Large intestine (tissue), 3 donors: ENCODE measurements at regions not wholly inside any gene's neighbourhood (a gene's known extent, or its start where the extent isn't known, plus 50 kb on each side); places are given as distances from the start of the nearest gene placed in this dataset.
"Not testable (repeated sequence)": the region's sequence is repeated elsewhere in the genome, so short reads cannot be mapped to it uniquely, and the experiment has no call there.

Experiments
- DNase-seq, 2 donors: peaks; one replicate each; pipeline versions ENCODE4 v3.0.0 to v3.0.0-alpha.2; 2013
- H3K27ac ChIP-seq: one replicate; pipeline ENCODE4 v1.5.1; 2013; ENCODE audit warnings: low read length
- H3K27me3 ChIP-seq: 2 replicates; pipeline ENCODE4 v1.6.1; 2013; ENCODE audit warnings: low read length; ENCODE audit not compliant: control insufficient read depth, insufficient read depth
- H3K36me3 ChIP-seq: 2 replicates; pipeline ENCODE4 v1.6.1; 2013; ENCODE audit warnings: low read length; ENCODE audit not compliant: control insufficient read depth, insufficient read depth
- H3K4me1 ChIP-seq: one replicate; pipeline ENCODE4 v1.6.1; 2013; ENCODE audit warnings: low read length; ENCODE audit not compliant: control insufficient read depth, insufficient read depth
- H3K4me3 ChIP-seq: one replicate; pipeline ENCODE4 v1.5.1; 2013; ENCODE audit warnings: low read length
- H3K9me3 ChIP-seq: one replicate; pipeline ENCODE4 v1.6.1; 2013; ENCODE audit warnings: mild to moderate bottlenecking, low read depth, low read length, moderate library complexity; ENCODE audit not compliant: control insufficient read depth
- WGBS: methylation state at CpG from one replicate; pipeline ENCODE4 v1.1.5; 2013; ENCODE audit warnings: low lambda C conversion rate; ENCODE audit not compliant: insufficient coverage; 5-methylcytosine and 5-hydroxymethylcytosine counted together

DNA sequence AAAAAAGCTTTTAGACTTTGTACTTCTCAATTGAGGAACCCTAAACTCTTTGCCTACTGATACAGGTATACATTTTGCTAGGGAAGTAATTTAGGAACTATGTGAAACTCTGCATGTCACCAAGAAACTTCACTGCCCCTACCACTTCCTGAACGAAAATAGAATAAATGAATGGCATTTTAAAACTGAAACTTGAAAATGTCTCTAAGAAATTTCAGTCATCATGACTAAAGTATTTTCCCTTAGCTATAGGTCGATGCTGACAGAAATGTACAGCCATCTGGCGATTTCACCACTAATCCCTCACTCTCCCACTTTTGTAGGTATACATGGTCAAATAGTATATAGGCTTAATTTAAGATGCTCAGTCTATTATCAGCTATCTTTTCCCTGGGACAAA lies 194.9 kb upstream of the SYT10 start:
- H3K27me3 ChIP-seq, result no peaks in the 10 kb centered on the region
- DNase-seq, result no peak
- WGBS, result no CpG with 5 or more reads among the region's 3 CpGs
- H3K4me1 ChIP-seq, result no peaks in the 10 kb centered on the region
- no peak overlapping the region for H3K4me3 ChIP-seq
- H3K36me3 ChIP-seq, result no peaks in the 10 kb centered on the region
- no peaks in the 10 kb centered on the region for H3K9me3 ChIP-seq
- no peak overlapping the region for H3K27ac ChIP-seq

DNA sequence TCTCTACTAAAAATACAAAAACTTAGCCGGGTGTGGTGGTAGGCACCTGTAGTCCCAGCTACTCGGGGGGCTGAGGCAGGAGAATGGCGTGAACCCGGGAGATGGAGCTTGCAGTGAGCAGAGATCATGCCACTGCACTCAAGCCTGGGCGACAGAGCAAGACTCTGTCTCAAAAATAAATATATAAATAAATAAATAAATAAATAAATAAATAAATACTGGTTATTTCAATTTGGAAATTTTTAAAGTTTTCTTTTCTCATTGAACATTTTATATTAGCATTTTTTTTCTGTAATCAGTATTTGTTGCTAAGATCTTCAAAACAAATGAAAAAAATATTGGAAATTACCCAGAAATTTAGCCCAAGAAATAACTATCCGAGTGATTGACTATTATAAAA lies 197.3 kb upstream of the SYT10 start:
- not testable (repeated sequence) for H3K9me3 ChIP-seq, H3K27me3 ChIP-seq, H3K4me1 ChIP-seq, H3K36me3 ChIP-seq, H3K4me3 ChIP-seq, H3K27ac ChIP-seq, DNase-seq
- WGBS, result no CpG with 5 or more reads among the region's 6 CpGs

DNA sequence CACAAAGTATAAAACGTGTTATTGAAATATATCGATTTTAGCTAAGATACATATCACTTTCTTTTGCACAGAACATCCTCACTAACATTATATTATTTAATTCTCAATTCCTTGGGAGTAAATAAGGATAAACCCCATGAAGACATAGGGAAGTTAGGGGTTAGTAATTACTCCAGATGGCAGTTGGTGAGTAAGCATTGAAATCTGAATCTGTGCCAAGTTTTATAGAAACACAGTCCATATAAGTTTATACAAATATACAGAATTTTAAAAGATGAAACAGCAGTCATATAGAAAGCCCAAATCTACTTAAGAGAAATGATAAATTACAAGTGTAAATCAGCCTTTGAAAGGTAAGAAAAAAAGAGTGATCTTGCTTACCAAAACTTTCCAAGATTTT lies 200.4 kb upstream of the SYT10 start:
- no peak for DNase-seq
- 92% methylated on average over 2 of the region's 2 CpGs for WGBS

DNA sequence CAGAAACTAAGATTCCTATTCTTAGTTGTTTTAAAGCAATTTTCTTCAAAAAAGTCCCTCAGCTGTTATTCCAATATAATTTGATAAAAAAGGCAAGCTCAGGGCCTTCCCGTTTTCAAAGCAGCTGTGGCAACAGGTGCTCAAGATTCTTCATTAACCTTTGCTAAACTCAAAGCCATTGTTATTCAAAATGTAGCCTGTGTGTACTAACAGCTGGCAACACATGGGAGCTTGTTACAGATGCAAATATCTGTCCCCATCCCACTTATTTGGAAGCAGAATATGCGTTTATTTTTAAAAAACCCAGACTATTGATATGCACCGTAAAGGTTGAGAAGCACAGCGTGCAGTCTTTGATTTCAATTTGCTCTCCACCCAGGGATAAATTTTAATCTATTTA lies 210.4 kb upstream of the SYT10 start:
- no peak overlapping the region for H3K27ac ChIP-seq
- H3K36me3 ChIP-seq, result no peaks in the 10 kb centered on the region
- no peaks in the 10 kb centered on the region for H3K27me3 ChIP-seq
- H3K4me1 ChIP-seq, result no peaks in the 10 kb centered on the region
- no peaks in the 10 kb centered on the region for H3K9me3 ChIP-seq
- H3K4me3 ChIP-seq, result no peak overlapping the region
- no peak for DNase-seq
- WGBS, result no CpG with 5 or more reads among the region's 4 CpGs

More for the DNA sequence above, 200.4 kb upstream of the SYT10 start:
- Histone ChIP-seq H3K27me3 (no peaks in the 10 kb centered on the region), H3K4me3 (no peak overlapping the region), H3K4me1 (no peaks in the 10 kb centered on the region), H3K9me3 (no peaks in the 10 kb centered on the region), H3K27ac (no peak overlapping the region), H3K36me3 (no peaks in the 10 kb centered on the region)

DNA sequence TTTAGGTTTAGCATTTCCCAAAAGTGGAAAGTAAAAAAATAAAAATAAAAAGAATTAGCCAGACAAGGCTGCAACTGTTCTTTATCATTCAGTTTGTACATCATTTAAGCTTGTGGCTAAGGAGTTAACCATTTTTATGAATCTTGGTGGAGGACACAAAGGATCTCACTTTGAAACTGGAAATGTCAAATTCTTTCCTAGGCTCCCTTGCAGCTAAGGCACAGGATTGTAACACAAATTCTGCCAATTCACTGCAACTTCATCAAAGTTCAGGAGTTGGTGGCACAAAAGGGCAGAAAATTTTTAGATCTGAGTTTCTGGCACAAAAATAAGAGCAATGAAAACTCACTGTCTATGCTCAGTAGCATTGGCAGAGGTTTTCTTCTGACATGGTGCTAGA lies 211.2 kb upstream of the SYT10 start:
- H3K27ac ChIP-seq, result no peak overlapping the region
- no peaks in the 10 kb centered on the region for H3K4me1 ChIP-seq
- no peaks in the 10 kb centered on the region for H3K9me3 ChIP-seq
- no peak for DNase-seq
- H3K27me3 ChIP-seq, result no peaks in the 10 kb centered on the region
- no peak overlapping the region for H3K4me3 ChIP-seq
- no peaks in the 10 kb centered on the region for H3K36me3 ChIP-seq

DNA sequence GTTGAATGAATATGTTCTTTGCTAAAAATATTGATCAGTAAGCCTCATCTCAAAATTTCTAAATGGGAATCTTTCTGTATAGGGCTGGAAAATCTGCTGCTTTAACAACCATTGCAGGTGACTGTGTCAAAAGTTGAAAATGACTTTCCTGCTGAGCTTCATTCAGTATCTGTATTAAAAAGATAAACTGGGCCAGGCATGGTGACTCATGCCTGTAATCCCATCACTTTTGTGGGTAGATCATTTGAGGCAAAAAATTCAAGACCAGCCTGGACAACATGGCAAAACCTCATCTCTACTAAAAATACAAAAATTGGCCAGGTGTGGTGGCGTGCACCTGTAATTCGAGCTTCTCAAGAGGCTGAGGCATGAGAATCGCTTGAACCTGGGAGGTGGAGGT lies 213.7 kb upstream of the SYT10 start:
- no peaks in the 10 kb centered on the region for H3K9me3 ChIP-seq
- no peak for DNase-seq
- H3K36me3 ChIP-seq, result no peaks in the 10 kb centered on the region
- no peak overlapping the region for H3K4me3 ChIP-seq
- no CpG with 5 or more reads among the region's 3 CpGs for WGBS
- no peak overlapping the region for H3K27ac ChIP-seq
- H3K27me3 ChIP-seq, result no peaks in the 10 kb centered on the region
- no peaks in the 10 kb centered on the region for H3K4me1 ChIP-seq

DNA sequence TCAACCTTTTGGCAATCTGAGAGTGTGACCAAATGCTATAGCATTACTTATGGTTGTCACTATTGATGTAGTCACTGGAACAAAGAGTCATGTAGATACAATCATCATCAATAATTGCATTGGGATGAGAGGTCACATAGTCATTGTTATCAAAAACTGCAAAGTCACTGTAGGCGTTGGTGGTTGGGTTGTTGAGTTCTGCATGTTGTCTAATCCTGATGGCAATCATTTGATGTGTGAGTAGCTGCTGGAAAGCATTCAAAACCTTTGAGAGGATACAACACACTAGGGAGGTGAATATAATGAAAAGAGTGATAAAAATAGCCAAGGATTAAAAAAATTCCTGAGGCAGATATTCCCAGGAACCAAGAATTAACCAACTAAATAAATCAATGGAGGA lies 214.7 kb upstream of the SYT10 start:
- WGBS, result no CpG with 5 or more reads among the region's 1 CpG

DNA sequence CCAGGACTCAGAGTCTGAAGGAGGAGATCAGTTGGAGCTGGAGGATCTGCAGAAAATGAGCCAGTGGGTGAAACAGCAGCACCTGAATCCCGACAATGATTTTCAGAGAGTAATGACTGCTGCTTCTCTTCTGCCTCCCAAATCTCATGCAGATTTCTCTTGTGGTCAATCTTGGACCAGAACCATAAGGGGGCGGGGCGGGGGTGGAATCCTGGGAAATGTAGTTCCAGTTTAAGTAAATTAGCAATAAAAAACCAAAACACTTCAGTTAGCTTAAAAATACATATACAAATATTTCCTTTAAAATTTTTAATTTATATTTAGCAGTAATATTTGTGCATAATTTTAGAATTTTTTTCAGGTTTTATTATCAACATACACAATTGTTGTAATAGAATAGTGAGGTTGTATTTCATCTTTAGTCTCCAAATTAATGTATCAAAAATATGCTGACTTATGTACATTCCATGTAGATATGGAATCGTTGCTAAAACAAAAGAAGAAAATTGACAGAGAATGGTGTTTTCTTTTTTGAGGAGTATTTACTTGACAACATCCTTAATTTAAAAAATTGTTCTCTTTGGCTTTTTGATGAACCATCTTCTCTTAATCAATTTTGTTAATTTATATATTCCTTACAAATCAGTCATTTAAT lies 223.5 kb upstream of the SYT10 start:
- H3K36me3 ChIP-seq, result no peaks in the 10 kb centered on the region
- H3K27me3 ChIP-seq, result no peaks in the 10 kb centered on the region
- H3K4me3 ChIP-seq, result no peak overlapping the region
- H3K27ac ChIP-seq, result no peak overlapping the region
- WGBS, result no CpG with 5 or more reads among the region's 4 CpGs
- DNase-seq, result no peak
- no peaks in the 10 kb centered on the region for H3K4me1 ChIP-seq
- H3K9me3 ChIP-seq, result no peaks in the 10 kb centered on the region

More for the DNA sequence above, 214.7 kb upstream of the SYT10 start:
- Histone ChIP-seq H3K9me3 (no peaks in the 10 kb centered on the region), H3K27me3 (no peaks in the 10 kb centered on the region), H3K27ac (no peak overlapping the region), H3K4me3 (no peak overlapping the region), H3K36me3 (no peaks in the 10 kb centered on the region), H3K4me1 (no peaks in the 10 kb centered on the region)
- no peak for DNase-seq

DNA sequence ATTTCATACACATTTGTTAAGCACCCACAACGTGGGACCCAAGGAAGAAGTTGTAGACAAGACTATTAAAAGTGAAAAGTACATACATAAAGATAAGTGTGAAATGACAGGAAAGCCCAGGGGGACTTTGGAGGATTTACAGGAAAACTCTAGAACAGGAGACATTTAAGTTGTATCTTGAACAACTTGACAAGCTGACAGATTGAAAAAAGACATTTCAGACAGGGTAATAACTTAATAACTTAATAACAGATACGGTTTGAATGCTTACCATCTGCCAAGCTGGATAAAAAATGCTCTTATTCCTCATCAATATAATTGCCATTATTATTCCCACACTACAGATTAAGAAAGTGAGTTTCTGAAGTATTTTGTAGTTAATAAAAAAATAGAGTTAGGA lies 229.7 kb upstream of the SYT10 start:
- WGBS, result no CpG with 5 or more reads among the region's 2 CpGs
- no peaks in the 10 kb centered on the region for H3K4me1 ChIP-seq
- DNase-seq, result no peak
- H3K27ac ChIP-seq, result no peak overlapping the region
- no peak overlapping the region for H3K4me3 ChIP-seq
- no peaks in the 10 kb centered on the region for H3K36me3 ChIP-seq
- H3K9me3 ChIP-seq, result no peaks in the 10 kb centered on the region
- H3K27me3 ChIP-seq, result no peaks in the 10 kb centered on the region

DNA sequence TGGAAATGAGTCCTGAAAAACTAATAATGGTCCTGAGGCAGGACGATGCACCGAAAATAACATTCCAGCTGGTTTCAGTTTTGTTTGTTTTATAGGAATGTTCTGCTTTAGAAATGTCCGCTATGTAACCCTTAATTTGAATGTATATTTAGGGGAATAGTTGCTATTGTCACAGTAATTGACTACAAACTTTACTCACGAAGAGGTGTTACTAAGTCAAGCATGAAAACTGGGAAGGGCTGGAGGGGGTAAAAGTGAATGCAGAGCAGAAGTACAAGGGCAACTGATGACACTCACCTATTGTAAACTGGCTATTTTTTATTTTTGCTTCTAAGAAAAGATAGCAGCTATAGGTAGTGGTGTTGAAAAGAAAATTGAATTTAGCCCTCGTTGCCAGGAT lies 230.7 kb upstream of the SYT10 start:
- no peaks in the 10 kb centered on the region for H3K36me3 ChIP-seq
- H3K4me3 ChIP-seq, result no peak overlapping the region
- WGBS, result no CpG with 5 or more reads among the region's 5 CpGs
- H3K9me3 ChIP-seq, result no peaks in the 10 kb centered on the region
- no peaks in the 10 kb centered on the region for H3K27me3 ChIP-seq
- no peaks in the 10 kb centered on the region for H3K4me1 ChIP-seq
- H3K27ac ChIP-seq, result no peak overlapping the region
- DNase-seq, result no peak

DNA sequence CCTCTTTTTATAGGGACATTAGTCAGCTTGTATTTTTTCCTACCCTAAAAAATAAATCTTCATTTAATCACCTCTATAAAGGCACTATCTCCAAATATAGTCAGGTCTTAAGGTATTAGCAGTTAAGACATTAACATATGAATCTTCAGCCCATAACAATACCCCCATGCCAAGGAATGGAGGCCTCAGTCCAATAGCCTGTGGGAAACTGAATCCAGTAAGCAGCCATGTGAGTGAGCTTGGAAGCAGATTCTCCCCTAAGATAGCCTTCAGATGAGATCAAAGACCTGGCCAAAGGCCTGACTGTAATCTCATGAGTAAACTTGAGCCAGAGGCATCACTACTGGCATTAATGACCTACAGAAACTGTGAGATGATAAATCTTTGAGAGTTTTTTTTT lies 232.1 kb upstream of the SYT10 start:
- Histone ChIP-seq H3K36me3 (no peaks in the 10 kb centered on the region), H3K4me3 (no peak overlapping the region), H3K9me3 (no peaks in the 10 kb centered on the region), H3K27me3 (no peaks in the 10 kb centered on the region), H3K4me1 (no peaks in the 10 kb centered on the region), H3K27ac (no peak overlapping the region)
- no peak for DNase-seq
